WTC11 (cell line): ENCODE measurements at regions not wholly inside any gene's neighbourhood (a gene's known extent, or its start where the extent isn't known, plus 50 kb on each side); places are given as distances from the start of the nearest gene placed in this dataset.

ENCODE experiments used
- ATAC-seq: fragments of 200-7000 bp; cut with Tn5 transposase; 2 replicates; pipeline ENCODE4 v1.10.0; 2021; ENCODE audit warnings: mild to moderate bottlenecking, moderate library complexity
- CTCF ChIA-PET: fragments of 300-600 bp; sonication (Branson Sonifier 250); formaldehyde crosslinking; loops from one replicate; lab custom pipeline; 2021; ENCODE audit warnings: antibody characterized with exemption; lab: Charles Lee
- POLR2A ChIA-PET: fragments of 350-600 bp; sonication (Branson Sonifier 250); formaldehyde crosslinking; loops from one replicate; lab custom pipeline; 2021; ENCODE audit warnings: antibody characterized with exemption; lab: Charles Lee
- DNase-seq: peaks from one replicate; pipeline ENCODE4 v3.0.0; 2021; ENCODE audit warnings: low spot score
- H3K27ac Mint-ChIP-seq: 2 replicates; pipeline ENCODE4 v1.8.0; 2021; ENCODE audit warnings: mixed read lengths
- H3K27me3 Mint-ChIP-seq: 2 replicates; pipeline ENCODE4 v1.8.0; 2021; ENCODE audit warnings: low read depth, mild to moderate bottlenecking, moderate library complexity, mixed read lengths
- H3K36me3 Mint-ChIP-seq: 2 replicates; pipeline ENCODE4 v1.8.0; 2021; ENCODE audit warnings: mixed read lengths
- H3K4me1 Mint-ChIP-seq: 2 replicates; pipeline ENCODE4 v1.8.0; 2022; ENCODE audit warnings: mixed read lengths
- H3K4me3 Mint-ChIP-seq: 2 replicates; pipeline ENCODE4 v1.8.0; 2021; ENCODE audit warnings: mild to moderate bottlenecking, moderate library complexity, mixed read lengths
- H3K9me3 Mint-ChIP-seq: 2 replicates; pipeline ENCODE4 v1.8.0; 2021; ENCODE audit warnings: mixed read lengths
- ELF4 ChIP-seq: sonication (generic); formaldehyde crosslinking; IDR thresholded peaks from 2 replicates; pipeline ENCODE4 v1.8.1; 2022; ENCODE audit warnings: low read depth, mild to moderate bottlenecking, moderate library complexity, missing genetic modification reagents
- NFATC4 ChIP-seq: fragments of 250-450 bp; sonication (Bioruptor Pico); IDR thresholded peaks from 2 replicates; pipeline ENCODE4 v1.9.0; 2021; ENCODE audit warnings: mild to moderate bottlenecking
- NR1H2 ChIP-seq: sonication (generic); formaldehyde crosslinking; IDR thresholded peaks from 2 replicates; pipeline ENCODE4 v1.9.0; 2021; ENCODE audit warnings: mild to moderate bottlenecking, moderate library complexity, missing genetic modification reagents
- RORB ChIP-seq: fragments of 250-450 bp; sonication (Bioruptor Pico); IDR thresholded peaks from 2 replicates; pipeline ENCODE4 v1.9.0; 2021; ENCODE audit warnings: mild to moderate bottlenecking
- SOX15 ChIP-seq: fragments of 250-450 bp; sonication (Bioruptor Pico); IDR thresholded peaks from 2 replicates; pipeline ENCODE4 v1.9.0; 2021; ENCODE audit warnings: mild to moderate bottlenecking
- SP1 ChIP-seq: sonication (generic); formaldehyde crosslinking; conservative IDR thresholded peaks from 2 replicates; pipeline ENCODE4 v1.8.1; 2022; ENCODE audit warnings: missing genetic modification reagents
- ZNF121 ChIP-seq: sonication (generic); formaldehyde crosslinking; IDR thresholded peaks from 2 replicates; pipeline ENCODE4 v1.8.0; 2023; ENCODE audit warnings: missing genetic modification reagents
- ZNF281 ChIP-seq: sonication (generic); formaldehyde crosslinking; IDR thresholded peaks from 2 replicates; pipeline ENCODE4 v1.8.0; 2023; ENCODE audit warnings: mild to moderate bottlenecking, missing genetic modification reagents
- ZNF425 ChIP-seq: fragments of 250-450 bp; sonication (Bioruptor Pico); conservative IDR thresholded peaks from 2 replicates; pipeline ENCODE4 v1.9.0; 2021; ENCODE audit warnings: mild to moderate bottlenecking
- ZNF532 ChIP-seq: fragments of 250-450 bp; sonication (Bioruptor Pico); IDR thresholded peaks from 2 replicates; pipeline ENCODE4 v1.9.0; 2021; ENCODE audit warnings: mild to moderate bottlenecking, borderline replicate concordance
- TF ChIP-seq, protein P1 (sequence below): sonication (generic); formaldehyde crosslinking; conservative IDR thresholded peaks from 2 replicates; pipeline ENCODE4 v1.8.1; 2022; ENCODE audit warnings: mild to moderate bottlenecking, missing genetic modification reagents
- TF ChIP-seq, protein P2 (sequence below): fragments of 250-450 bp; sonication (Bioruptor Pico); IDR thresholded peaks from 2 replicates; pipeline ENCODE4 v1.9.0; 2021; ENCODE audit warnings: mild to moderate bottlenecking
- TF ChIP-seq, protein P3 (sequence below): sonication (generic); formaldehyde crosslinking; IDR thresholded peaks from 2 replicates; pipeline ENCODE4 v1.8.1; 2023; ENCODE audit warnings: mild to moderate bottlenecking, missing genetic modification reagents, borderline replicate concordance

GRCh38 chr1:29743264-29743663 is 506.9 kb downstream of the PTPRU start:
- peaks cover 5% of the 10 kb centered on the region; the same call in 1 of the 2 replicates for H3K27me3 Mint-ChIP-seq
- TF ChIP-seq RORB: no peak
- TF ChIP-seq, protein P1, sequence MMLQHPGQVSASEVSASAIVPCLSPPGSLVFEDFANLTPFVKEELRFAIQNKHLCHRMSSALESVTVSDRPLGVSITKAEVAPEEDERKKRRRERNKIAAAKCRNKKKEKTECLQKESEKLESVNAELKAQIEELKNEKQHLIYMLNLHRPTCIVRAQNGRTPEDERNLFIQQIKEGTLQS: no peak
- no peak for TF ChIP-seq ELF4
- TF ChIP-seq NR1H2 (CRISPR knock-in tag): no peak
- no peak for TF ChIP-seq ZNF121 (CRISPR knock-in tag)
- TF ChIP-seq SP1 (CRISPR knock-in tag): no peak
- no peak for TF ChIP-seq ZNF425 (CRISPR knock-in tag)
- TF ChIP-seq, protein P2, sequence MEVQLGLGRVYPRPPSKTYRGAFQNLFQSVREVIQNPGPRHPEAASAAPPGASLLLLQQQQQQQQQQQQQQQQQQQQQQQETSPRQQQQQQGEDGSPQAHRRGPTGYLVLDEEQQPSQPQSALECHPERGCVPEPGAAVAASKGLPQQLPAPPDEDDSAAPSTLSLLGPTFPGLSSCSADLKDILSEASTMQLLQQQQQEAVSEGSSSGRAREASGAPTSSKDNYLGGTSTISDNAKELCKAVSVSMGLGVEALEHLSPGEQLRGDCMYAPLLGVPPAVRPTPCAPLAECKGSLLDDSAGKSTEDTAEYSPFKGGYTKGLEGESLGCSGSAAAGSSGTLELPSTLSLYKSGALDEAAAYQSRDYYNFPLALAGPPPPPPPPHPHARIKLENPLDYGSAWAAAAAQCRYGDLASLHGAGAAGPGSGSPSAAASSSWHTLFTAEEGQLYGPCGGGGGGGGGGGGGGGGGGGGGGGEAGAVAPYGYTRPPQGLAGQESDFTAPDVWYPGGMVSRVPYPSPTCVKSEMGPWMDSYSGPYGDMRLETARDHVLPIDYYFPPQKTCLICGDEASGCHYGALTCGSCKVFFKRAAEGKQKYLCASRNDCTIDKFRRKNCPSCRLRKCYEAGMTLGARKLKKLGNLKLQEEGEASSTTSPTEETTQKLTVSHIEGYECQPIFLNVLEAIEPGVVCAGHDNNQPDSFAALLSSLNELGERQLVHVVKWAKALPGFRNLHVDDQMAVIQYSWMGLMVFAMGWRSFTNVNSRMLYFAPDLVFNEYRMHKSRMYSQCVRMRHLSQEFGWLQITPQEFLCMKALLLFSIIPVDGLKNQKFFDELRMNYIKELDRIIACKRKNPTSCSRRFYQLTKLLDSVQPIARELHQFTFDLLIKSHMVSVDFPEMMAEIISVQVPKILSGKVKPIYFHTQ (CRISPR knock-in tag): no peak
- no peak for TF ChIP-seq ZNF281
- no peak for TF ChIP-seq NFATC4 (CRISPR knock-in tag)
- TF ChIP-seq SOX15 (CRISPR knock-in tag): no peak
- TF ChIP-seq, protein P3, sequence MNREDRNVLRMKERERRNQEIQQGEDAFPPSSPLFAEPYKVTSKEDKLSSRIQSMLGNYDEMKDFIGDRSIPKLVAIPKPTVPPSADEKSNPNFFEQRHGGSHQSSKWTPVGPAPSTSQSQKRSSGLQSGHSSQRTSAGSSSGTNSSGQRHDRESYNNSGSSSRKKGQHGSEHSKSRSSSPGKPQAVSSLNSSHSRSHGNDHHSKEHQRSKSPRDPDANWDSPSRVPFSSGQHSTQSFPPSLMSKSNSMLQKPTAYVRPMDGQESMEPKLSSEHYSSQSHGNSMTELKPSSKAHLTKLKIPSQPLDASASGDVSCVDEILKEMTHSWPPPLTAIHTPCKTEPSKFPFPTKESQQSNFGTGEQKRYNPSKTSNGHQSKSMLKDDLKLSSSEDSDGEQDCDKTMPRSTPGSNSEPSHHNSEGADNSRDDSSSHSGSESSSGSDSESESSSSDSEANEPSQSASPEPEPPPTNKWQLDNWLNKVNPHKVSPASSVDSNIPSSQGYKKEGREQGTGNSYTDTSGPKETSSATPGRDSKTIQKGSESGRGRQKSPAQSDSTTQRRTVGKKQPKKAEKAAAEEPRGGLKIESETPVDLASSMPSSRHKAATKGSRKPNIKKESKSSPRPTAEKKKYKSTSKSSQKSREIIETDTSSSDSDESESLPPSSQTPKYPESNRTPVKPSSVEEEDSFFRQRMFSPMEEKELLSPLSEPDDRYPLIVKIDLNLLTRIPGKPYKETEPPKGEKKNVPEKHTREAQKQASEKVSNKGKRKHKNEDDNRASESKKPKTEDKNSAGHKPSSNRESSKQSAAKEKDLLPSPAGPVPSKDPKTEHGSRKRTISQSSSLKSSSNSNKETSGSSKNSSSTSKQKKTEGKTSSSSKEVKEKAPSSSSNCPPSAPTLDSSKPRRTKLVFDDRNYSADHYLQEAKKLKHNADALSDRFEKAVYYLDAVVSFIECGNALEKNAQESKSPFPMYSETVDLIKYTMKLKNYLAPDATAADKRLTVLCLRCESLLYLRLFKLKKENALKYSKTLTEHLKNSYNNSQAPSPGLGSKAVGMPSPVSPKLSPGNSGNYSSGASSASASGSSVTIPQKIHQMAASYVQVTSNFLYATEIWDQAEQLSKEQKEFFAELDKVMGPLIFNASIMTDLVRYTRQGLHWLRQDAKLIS (CRISPR knock-in tag): no peak

DNA sequence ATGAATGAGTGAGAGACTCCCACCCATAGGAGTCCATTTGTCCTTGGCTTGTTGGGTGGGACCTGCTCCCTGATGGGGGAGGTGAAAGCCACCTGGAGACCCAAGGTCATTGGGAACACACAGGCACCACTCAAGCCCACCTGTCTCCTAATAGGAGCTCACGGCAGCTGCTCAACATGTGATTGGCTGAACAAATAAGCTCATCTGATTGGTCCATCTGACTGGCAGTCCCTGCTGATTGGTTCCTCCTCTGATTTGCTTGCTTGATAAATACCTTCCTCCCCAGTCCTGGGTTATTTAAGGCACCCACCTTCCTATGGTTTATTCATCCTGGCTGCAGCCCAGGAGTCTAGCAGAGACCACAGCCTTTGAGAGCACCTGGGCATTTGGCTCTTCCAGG is 502.9 kb downstream of the PTPRU start:
- no peak overlapping the region for H3K4me3 Mint-ChIP-seq
- DNase-seq (no peak), ATAC-seq (no peak)
- ChIA-PET POLR2A (no interaction called here), CTCF (no interaction called here)
- no peak overlapping the region for H3K27ac Mint-ChIP-seq
- no peaks in the 10 kb centered on the region for H3K36me3 Mint-ChIP-seq
- H3K9me3 Mint-ChIP-seq: no peaks in the 10 kb centered on the region
- peaks cover 5% of the 10 kb centered on the region; the same call in 1 of the 2 replicates for H3K27me3 Mint-ChIP-seq
- no peaks in the 10 kb centered on the region for H3K4me1 Mint-ChIP-seq
- no peak for TF ChIP-seq ZNF532 (CRISPR knock-in tag)
- no peak for TF ChIP-seq ZNF425 (CRISPR knock-in tag)

More at GRCh38 chr1:29743264-29743663, 506.9 kb downstream of the PTPRU start:
- ChIA-PET CTCF (no interaction called here), POLR2A (no interaction called here)
- Mint-ChIP-seq H3K4me1 (no peaks in the 10 kb centered on the region; the same call in 1 of the 2 replicates), H3K27ac (no peak overlapping the region), H3K36me3 (no peaks in the 10 kb centered on the region), H3K4me3 (no peak overlapping the region), H3K9me3 (no peaks in the 10 kb centered on the region)
- no peak for DNase-seq
- ATAC-seq: no peak
